CD4-positive, alpha-beta T cell treated with Interleukin-21 for 1 hour (primary cell): ENCODE measurements at regions not wholly inside any gene's neighbourhood (a gene's known extent, or its start where the extent isn't known, plus 50 kb on each side); places are given as distances from the start of the nearest gene placed in this dataset.

Source experiments
- DNase-seq: peaks from one replicate; pipeline ENCODE4 v3.0.0-alpha.2; 2020

DNA sequence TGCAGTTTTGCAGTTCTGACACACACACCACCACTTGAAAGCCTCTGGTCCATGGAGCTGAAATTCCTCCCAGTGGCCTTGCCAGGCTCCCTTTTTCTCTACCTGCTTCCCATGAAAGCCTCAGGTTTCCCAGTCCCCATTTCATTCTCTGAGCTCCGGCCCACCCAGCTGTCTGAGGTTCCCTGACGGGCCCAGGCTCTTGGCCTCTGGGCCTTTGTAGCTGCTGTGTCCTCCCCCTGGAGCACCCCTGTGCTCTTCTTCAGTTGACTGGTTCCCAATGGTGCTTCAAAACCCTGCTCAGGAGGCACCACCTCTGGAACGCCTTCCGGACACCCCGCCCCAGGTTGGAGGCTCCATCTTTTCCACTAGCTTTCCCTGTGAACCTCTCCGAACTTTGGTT lies 155.9 kb upstream of the SHB start:
- no peak for DNase-seq

DNA sequence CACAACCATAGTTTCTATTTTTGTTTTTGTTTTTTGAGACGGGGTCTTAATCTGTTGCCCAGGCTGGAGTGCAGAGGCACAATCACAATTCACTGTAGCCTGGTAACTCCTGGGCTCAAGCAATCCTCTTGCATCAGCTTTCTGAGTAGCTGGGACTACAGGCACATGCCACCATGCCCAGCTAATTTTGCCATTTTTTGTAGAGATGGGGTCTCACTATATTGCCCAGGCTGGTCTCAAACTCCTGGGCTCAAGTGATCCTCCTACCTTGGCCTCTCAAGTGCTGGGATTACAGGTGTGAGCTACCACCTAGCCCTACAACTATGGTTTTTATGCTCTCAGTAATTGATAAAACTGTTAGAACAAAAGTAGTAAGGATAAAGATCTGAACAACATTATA lies 147.5 kb upstream of the SHB start:
- DNase-seq: no peak

DNA sequence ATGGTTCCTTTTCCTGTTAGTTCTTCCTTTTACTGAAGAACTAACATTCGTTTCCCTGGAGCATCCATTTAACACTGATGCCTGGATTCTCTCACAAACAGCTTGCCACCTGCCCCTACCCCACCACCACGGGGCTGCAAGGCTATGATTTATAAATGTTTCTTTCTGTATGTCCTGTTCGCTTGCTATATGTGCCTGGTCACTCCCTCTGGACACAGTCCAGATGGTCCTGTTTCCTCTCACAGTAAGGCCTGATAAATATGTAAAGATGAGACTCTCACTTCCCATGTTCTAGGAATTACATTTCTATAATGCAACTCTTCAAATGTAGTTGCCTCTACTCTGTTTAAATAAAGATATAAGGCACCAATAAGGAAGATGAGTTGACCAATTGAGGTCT lies 146.4 kb upstream of the SHB start:
- DNase-seq: no peak

DNA sequence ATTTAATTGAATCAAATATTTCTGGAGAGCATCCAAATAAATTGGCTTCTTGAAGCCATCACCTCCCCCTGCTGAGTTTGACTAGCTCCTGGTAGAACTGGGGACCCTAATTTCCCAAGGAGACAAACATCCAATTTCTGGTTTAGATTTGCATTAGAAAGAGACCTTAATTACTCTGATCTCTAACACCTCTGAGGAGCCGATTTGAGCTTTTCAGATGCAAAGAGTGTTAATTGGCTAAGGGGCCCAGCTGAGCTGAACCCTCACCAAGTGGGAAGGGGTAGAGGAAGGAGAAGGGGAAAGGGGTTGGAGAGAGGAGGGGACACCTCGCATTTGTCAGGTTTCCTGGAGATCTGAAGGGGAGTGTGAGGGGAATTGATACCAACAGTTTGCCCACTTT lies 145.4 kb upstream of the SHB start:
- no peak for DNase-seq

DNA sequence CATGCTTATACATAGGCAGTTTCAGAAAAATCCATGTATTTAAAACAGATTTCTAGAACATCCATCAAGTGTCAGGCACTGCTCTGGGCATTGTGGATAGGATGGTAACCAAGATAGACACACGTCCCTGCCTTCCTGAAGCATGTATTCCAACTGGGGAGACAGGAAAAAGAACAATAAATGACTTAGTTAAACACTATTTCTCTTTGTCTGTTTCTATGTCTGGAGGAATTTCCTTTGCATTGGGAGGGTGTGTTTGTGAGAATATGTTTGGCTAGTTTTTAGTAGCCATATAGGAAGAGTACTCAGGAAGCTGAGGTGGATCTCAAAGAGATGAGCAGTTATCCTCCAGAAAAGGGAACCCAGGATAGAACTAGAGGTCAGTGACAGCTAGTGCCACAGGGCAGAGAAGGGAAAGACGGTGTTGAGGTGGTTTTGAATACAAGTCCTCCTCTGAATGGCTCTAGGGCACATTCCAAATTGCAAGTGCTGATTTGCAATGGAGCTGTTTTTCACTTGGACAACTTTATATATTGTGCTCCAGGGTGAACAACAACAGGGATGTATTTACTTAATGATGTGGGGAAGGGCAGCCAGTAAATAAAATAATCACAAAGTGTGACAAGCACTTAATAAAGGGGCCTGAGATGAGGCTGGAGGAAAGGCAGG lies 144.7 kb upstream of the SHB start:
- DNase-seq: no peak

DNA sequence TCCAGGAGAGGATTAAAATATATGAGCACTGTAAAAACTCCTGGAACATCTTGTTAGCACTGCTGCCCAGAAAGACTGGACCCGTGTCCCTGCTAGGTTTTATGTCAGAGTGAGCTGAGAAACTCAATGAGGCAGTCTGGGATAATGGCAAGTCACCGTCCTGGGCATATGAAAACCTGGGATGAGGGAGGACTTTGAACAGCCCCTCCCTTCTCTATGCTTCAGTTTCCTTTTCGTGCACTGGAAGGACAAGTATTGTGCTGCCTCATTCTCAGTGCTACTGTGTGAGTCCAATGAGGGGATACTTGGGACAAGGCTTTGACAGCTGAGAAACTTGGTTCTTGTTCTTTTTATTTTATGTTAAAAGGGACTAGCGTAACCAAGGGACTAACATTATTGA lies 143.0 kb upstream of the SHB start:
- no peak for DNase-seq

DNA sequence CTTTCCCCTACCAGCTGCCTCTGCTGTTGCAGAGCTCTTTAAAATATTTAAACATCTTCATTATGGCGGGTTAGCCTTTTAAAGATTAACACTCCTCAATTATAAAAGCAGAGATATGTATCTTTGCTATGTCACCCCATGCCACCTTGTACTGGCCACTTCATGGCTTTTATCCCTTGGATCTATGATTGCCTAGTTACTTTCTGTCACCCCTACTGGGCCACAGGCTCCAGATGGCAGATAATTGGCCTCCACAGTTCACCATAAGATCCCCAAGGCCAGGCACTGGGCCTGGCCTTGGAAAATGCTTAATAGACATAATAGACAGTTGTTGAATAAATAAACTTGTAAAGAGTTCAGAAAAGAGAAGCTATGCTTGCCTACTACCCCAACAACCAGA lies 142.0 kb upstream of the SHB start:
- DNase-seq: no peak

DNA sequence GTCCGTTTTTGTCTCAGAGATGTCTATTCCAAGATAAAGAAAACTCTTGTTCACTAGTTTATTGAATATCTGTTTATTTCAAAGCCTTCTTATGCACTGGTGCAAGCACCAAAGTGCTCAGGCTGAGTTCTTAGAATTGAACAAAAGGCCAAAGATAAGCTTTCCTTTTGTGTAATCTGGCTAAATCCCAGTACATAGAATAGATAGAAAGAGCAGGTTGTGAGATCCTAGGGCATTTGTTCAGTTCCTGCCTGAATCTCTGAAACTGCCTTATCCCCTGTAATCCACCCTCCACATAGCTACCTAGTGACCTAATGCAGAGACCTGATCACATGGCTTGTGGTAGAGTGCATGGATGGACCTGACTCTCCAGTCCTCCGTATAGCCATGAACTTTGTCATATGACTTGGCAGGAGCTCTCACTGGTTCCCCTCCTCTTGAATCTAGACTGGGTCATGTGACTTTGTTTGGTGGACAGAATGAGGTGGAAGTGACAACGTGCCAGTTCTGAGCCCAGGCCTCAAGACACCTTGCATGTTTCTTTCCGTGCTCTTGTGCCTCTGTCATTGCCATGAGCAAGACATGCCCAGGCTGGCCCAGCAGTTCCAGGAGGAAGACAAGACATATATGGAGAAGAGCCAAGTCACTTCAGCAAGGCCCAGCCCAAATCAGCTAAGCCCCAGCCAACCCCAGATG lies 139.3 kb upstream of the SHB start:
- no peak for DNase-seq

DNA sequence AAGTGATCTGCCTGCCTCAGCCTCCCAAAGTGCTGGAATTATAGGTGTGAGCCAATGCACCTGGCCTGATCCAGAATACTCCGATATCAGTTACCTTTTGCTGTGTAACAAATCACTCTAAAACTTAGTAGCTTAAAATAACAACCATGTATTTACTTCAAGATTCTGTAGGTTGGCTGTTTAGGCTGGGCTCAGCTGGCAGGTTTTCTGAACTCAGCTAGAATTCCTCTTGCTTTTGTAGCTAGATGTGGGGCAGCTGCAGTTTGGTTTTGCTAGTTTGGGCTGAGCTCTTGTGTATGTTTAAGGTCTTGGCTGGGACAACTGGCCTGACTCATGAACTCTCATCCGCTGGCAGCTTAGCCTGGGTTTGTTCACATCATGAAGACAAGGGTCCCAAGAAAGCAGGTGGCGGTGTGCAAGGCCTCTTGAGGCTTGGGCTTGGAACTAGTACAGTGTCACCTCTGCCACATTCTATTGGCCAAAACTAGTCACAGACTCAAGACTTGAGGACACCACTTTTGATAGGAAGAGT lies 138.3 kb upstream of the SHB start:
- no peak for DNase-seq

DNA sequence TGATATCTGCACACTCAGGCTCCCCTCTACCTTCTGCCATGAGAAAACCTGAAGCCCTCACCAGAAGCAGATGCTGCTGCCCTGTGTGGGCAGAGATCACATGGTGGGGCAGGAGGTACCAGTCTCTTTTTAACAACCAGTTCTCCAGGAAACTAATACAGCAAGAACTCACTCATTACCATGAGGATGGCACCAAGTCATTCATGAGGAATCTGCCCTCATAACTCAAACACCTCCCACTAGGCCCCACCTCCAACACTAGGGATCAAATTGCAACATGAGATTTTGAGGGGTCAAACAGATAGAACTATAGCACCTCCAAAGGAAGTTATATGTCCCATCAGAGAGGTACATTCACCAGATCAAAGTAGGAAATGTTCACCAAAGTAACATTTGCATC lies 136.3 kb upstream of the SHB start:
- DNase-seq: no peak

DNA sequence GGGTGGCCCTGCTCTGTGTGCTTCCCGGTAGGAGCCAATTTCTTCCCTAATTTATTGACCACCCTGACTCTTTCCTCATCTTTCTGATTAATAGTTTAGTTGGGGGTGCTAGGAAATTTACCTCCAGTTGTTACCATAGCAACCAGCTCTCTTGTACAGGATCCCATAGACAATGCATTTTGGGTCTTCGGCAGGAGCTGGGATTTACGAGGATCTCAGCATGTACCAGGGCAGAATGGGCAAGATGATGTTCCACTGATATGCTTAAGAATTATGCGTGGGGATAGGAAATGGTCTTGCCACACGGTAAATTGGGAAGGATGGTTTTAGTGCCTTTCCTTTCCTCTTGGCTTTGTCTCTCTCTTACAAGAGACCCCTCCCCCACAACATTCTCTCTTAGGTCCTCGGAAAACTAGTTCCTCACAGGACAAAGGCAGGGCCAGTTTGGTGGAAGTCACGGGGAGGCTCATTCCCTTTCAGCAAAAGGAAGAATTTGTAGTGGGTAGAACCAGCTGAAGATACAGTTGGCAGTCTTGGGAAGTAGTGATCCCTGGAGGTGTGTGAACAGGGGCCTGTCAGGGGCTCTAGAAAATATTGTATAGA lies 133.4 kb upstream of the SHB start:
- no peak for DNase-seq

DNA sequence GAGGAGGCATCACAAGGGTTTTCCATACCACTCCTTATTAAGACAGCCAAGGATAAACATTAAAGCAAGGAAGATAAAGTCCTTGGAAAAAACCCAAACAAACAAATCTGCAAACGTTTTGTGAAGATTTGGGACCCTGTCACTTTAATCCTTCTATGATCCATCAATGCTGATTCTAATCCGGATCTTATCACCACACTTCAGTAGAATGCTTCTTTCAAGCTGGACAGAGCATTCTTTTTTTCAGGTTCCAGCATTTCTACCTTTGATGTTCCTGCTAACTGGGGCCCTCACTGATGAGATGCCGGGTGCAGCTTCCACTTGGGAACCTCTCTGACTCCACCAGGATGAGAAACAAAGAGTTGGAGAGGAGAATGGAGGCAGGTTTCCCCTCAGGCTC lies 132.8 kb upstream of the SHB start:
- DNase-seq: no peak

DNA sequence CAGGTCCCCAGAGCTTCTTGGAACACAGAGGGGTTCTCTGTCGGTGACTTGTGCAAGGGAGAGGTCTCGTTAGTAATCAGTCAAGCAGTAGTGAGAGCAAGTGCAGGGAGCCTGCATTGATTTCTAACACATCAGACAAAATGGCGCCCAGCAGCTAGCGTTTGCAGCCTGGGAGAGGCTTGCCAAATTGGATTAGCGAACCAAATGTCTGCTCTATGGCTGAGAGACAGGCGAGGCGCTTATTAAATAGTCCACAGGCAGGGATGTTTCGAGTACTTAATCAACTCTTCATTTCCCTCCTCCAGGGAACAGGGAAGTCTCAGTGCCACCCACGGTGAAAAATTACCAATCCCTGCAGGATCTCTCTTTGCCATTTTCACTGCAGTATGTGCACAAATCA lies 131.4 kb upstream of the SHB start:
- no peak for DNase-seq

DNA sequence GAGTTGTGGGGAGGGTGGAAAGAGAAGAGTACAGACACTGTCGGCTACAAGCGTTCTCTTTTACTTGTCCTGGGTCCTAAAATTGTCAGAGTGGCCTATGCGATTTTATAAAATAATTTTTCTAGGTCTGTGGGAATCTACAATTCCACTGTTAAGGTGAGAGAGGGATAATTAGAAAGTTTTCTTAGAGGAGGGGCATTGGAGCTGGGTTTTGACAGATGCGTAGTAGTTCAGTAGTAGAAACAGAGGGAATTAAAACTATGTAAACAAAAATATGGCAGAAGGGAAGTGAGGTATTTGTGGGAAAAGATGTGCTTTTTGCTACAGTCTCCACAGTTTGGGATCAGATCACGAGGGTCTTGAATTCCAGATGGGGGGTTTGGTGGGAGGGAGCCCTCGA lies 129.1 kb upstream of the SHB start:
- DNase-seq: no peak

DNA sequence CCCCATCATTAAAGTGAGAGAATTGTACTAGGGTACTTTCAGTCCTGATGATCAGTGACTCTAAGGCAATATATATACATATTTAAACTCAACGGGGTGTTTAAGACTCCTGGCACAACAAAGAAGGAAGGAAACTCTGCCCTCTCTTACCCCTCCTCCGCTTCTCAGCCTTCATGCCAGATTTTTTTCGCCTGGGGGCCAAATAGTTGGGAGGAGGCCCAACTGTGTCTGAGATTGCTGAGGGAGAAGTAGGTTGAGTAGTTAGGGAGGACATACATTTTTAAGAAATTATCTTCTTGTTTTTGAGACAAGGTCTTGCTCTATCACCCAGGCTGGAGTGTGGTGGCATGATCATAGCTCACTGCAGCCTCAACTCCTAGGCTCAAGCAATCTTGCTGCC lies 127.7 kb upstream of the SHB start:
- no peak for DNase-seq

DNA sequence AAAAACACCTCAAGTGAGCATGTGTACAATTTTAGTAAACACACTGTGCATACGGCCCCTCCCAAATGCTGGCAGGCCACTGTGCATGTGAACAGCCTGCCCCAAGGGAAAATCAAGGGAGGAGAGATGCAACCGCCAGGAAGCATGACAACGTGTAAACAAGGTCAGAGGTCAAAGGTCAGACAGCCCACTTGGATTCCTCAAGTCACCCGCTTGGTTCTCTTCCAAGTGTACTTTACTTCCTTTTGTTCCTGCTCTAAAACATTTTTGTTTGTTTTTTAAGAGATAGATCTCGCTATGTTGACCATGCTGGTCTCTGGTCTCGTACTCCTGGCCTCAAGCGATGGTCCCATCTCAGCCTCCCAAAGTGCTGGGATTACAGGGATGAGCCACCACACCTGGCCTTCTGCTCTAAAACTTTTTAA lies 126.7 kb upstream of the SHB start:
- DNase-seq: no peak

DNA sequence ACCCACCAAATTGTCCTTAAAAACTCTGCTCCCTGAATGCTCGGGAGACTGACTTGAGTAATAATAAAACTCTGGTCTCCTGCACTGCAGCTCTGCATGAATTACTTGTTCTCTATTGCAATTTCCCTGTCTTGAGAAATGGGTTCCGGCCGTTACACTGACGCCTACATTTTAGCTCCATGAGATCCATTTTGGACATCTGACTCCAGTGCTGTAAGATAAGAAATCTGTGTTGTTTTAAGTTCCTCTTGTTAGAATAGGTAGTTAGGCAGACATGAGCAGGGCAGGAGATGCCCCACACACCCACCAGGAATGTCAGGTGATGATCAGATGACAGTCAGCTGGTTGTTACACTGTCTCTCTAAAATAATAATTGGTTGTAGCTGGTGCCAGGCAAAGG lies 125.8 kb upstream of the SHB start:
- no peak for DNase-seq

DNA sequence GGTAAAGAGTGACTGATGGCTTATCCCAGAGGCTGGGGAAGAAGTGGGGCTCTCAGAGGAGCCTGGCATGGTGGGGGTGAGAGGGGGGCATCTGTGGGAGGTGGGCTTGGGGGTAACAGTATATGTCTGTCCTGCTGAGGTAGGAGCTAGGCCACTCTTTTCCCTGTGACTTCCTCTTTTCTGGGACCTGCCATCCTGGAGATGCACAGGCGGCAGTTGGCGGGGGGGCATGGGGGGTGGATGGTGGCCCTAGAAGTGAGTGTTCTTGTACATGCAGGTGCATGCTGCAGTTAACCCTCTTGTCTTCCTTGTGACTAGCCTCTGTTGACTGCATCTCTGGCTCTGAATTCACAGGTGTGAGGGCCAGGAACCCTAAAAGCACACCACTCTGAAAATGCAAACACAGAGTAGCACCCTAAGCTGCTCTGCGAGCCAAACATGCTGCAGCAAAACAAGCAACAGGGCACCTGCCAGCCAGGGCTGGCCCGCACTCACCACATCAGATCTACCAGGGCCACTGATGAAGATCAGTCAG lies 123.8 kb upstream of the SHB start:
- no peak for DNase-seq

DNA sequence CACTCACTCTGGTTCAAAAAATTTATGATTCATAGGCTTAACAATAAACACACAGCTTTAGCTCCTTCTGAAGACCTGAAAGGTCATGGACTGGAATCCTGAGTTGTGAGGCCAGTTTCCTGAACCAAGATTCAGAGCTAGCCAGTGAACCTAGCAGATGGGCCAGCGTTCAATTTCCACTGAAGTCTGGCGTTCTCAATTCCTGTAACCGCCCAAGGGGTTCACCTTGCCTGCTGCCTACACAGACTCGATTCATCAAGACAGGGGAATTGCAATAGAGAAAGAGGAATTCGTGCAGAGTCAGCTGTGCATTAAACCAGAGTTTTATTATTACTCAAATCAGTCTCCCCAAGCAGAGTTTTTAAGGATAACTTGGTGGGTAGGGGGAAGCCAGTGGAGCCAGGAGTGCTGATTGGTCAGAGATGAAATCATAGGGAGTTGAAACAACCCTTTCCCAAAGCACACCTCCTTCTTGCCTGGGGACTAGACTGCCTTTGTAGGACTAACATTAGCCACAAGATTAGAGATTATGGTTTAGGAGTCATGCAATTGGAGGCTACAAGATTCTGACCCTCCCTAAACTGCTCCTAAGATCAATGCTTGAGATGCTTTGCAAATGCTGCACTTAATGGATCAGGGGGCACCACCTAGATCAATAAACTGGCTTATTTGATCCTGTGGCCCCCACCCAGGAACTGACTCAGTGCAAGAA lies 117.5 kb upstream of the SHB start:
- DNase-seq: no peak

DNA sequence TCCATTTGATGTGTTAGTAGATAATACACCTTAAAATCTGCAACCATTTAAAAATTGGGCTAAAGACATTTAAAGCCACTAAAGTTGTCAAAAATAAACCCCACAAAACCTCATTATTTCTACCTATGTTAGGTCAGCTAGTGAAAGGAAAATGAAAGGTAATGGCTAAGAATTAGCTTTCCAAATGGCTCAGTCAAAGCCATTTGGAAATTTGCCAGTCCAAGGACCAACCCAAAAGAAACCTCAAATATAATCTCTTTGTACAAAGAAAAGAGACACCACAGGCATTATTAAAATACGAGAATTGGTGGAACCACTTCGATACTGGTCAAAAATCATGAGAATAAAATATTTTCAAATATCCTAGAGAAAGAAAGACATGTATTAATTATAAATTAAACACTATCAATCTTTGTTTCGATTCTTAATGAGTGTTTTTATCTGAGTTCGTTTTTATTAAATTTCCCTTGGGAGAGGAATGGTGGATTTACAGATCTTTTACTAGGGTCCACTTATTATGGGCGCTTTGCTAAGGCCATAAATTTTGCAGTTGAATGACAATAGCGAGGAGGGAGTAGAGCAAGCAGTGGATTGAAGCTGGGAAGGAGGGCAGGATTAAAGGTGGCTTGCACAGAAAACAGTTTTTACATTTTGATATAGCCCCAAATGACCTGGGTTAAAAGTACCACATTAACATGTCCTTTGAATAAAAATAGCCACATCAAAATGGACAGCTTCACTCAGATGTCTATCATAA lies 116.8 kb upstream of the SHB start:
- DNase-seq: no peak

DNA sequence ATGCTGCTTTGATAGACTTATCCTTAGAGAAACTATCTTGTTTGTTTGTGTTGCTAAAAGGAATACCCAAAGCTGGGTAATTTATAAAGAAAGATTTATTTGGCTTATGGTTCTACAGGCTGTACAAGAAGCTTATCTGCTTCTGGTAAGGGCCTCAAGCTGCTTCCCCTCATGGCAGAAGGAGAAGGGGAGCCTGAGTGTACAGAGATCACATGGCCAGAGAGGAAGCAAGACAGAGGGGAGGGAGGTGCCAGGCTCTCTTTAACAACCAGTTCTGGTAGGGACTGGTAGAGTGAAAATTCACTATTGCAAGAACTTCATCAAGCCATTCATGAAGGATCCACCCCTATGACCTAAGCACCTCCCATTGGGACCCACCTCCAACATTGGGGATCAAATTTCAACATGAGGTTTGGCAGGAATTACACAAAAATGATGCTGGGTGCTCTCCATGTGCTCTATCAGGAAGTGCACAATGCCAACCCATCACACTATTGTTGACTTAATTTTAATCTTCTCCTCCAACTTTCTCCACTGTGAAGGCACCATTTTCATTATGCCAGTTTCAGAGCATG lies 115.1 kb upstream of the SHB start:
- DNase-seq: no peak

DNA sequence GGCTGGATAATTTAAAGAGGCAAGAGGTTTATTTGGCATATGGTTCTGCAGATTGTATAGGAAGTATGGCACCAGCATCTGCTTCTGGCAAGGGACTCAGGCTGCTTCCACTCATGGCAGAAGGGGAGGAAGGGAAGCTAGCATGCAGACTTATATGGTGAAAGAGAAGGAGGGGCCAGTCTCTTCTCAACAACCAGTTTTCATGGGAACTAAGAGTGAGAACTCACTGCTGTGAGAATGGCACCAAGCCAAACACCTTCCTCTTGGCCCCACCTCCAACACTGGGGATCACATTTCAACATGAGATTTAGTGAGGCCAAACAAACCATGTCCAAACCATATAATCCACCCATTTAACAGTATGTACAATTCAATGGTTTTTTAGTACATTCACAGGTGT lies 113.3 kb upstream of the SHB start:
- DNase-seq: no peak
